Activated CD8-positive, alpha-beta T cell treated with anti-CD3 and anti-CD28 coated beads, Interleukin-2, amount 10 ng/mL, durations not matched to agents 7 days and 5 days (primary cell): ENCODE measurements at regions not wholly inside any gene's neighbourhood (a gene's known extent, or its start where the extent isn't known, plus 50 kb on each side); places are given as distances from the start of the nearest gene placed in this dataset.

Experiments
- ATAC-seq: fragments of 150-1000 bp; cut with Tn5 transposase; one replicate; pipeline ENCODE4 v1.10.0; 2021; ENCODE audit warnings: moderate library complexity
- CTCF ChIA-PET: fragments of 350-600 bp; sonication (Branson Sonifier 250); formaldehyde crosslinking; loops from one replicate; lab custom pipeline; 2021; ENCODE audit warnings: antibody characterized with exemption; lab: Charles Lee
- POLR2A ChIA-PET: fragments of 350-600 bp; sonication (Branson Sonifier 250); formaldehyde crosslinking; loops from one replicate; lab custom pipeline; 2021; ENCODE audit warnings: antibody characterized with exemption; lab: Charles Lee
- DNase-seq: peaks from one replicate; pipeline ENCODE4 v3.0.0-alpha.2; 2020
- H3K27ac Mint-ChIP-seq: one replicate; pipeline ENCODE4 v1.8.0; 2021; ENCODE audit warnings: mild to moderate bottlenecking, mixed read lengths
- H3K27me3 Mint-ChIP-seq: one replicate; pipeline ENCODE4 v1.8.0; 2021; ENCODE audit warnings: low read depth, mixed read lengths
- H3K36me3 Mint-ChIP-seq: one replicate; pipeline ENCODE4 v1.8.0; 2021; ENCODE audit warnings: low read depth, mixed read lengths
- H3K4me1 Mint-ChIP-seq: one replicate; pipeline ENCODE4 v1.8.0; 2021; ENCODE audit warnings: low read depth, mixed read lengths
- H3K4me3 Mint-ChIP-seq: one replicate; pipeline ENCODE4 v1.8.0; 2021; ENCODE audit warnings: mild to moderate bottlenecking, mixed read lengths
- H3K9me3 Mint-ChIP-seq: one replicate; pipeline ENCODE4 v1.8.0; 2022; ENCODE audit warnings: mixed read lengths; ENCODE audit not compliant: insufficient read depth

GRCh38 chr17:51347851-51348584 lies 87.7 kb downstream of the UTP18 start:
- H3K9me3 Mint-ChIP-seq: no peaks in the 10 kb centered on the region
- ChIA-PET POLR2A (no interaction called here), CTCF (no interaction called here)
- DNase-seq (no peak), ATAC-seq (no peak)
- peaks cover 17% of the 10 kb centered on the region for H3K27me3 Mint-ChIP-seq
- H3K27ac Mint-ChIP-seq: no peak overlapping the region
- H3K36me3 Mint-ChIP-seq: no peaks in the 10 kb centered on the region
- H3K4me1 Mint-ChIP-seq: no peaks in the 10 kb centered on the region
- no peak overlapping the region for H3K4me3 Mint-ChIP-seq

- H3K27me3 Mint-ChIP-seq: peaks cover 20% of the 10 kb centered on the region
- CTCF ChIA-PET: no interaction called here
- ATAC-seq (no peak), DNase-seq (no peak)
- H3K9me3 Mint-ChIP-seq: no peaks in the 10 kb centered on the region
- H3K27ac Mint-ChIP-seq: no peak overlapping the region
- no peaks in the 10 kb centered on the region for H3K36me3 Mint-ChIP-seq
- no peaks in the 10 kb centered on the region for H3K4me1 Mint-ChIP-seq
- H3K4me3 Mint-ChIP-seq: no peak overlapping the region
- POLR2A ChIA-PET: no interaction called here
Observed at GRCh38 chr17:51351080-51351479, 90.7 kb downstream of the UTP18 start.

- Mint-ChIP-seq H3K27ac (no peak overlapping the region), H3K4me1 (no peaks in the 10 kb centered on the region), H3K36me3 (no peaks in the 10 kb centered on the region), H3K9me3 (no peaks in the 10 kb centered on the region), H3K27me3 (peaks cover 22% of the 10 kb centered on the region), H3K4me3 (no peak overlapping the region)
- ATAC-seq (no peak), DNase-seq (no peak)
- POLR2A ChIA-PET: no interaction called here
- CTCF ChIA-PET: no interaction called here
Observed at GRCh38 chr17:51351890-51352289, 91.5 kb downstream of the UTP18 start.

GRCh38 chr17:51352798-51353197 lies 92.5 kb downstream of the UTP18 start:
- H3K36me3 Mint-ChIP-seq: no peaks in the 10 kb centered on the region
- CTCF ChIA-PET: no interaction called here

GRCh38 chr17:51353296-51353695 lies 93.0 kb downstream of the UTP18 start:
- Mint-ChIP-seq H3K36me3 (no peaks in the 10 kb centered on the region), H3K27me3 (peaks cover 27% of the 10 kb centered on the region), H3K27ac (no peak overlapping the region), H3K4me3 (no peak overlapping the region), H3K9me3 (no peaks in the 10 kb centered on the region), H3K4me1 (no peaks in the 10 kb centered on the region)
- DNase-seq (no peak), ATAC-seq (no peak)
- POLR2A ChIA-PET: no interaction called here
- CTCF ChIA-PET: no interaction called here

More at GRCh38 chr17:51352798-51353197, 92.5 kb downstream of the UTP18 start:
- Mint-ChIP-seq H3K27ac (no peak overlapping the region), H3K4me3 (no peak overlapping the region), H3K4me1 (no peaks in the 10 kb centered on the region), H3K27me3 (peaks cover 22% of the 10 kb centered on the region), H3K9me3 (no peaks in the 10 kb centered on the region)
- no peak for ATAC-seq
- POLR2A ChIA-PET: no interaction called here
- DNase-seq: no peak

GRCh38 chr17:51354936-51355335 lies 94.6 kb downstream of the UTP18 start:
- H3K36me3 Mint-ChIP-seq: no peaks in the 10 kb centered on the region
- ATAC-seq (no peak), DNase-seq (no peak)
- ChIA-PET CTCF (no interaction called here), POLR2A (no interaction called here)
- no peak overlapping the region for H3K27ac Mint-ChIP-seq
- no peaks in the 10 kb centered on the region for H3K4me1 Mint-ChIP-seq
- no peaks in the 10 kb centered on the region for H3K9me3 Mint-ChIP-seq
- H3K4me3 Mint-ChIP-seq: no peak overlapping the region
- peaks cover 31% of the 10 kb centered on the region for H3K27me3 Mint-ChIP-seq

- DNase-seq (no peak), ATAC-seq (no peak)
- H3K27me3 Mint-ChIP-seq: peaks cover 32% of the 10 kb centered on the region
- H3K9me3 Mint-ChIP-seq: no peaks in the 10 kb centered on the region
- ChIA-PET POLR2A (no interaction called here), CTCF (interaction anchor here (1.3 kb wide), 1 partner anchor 16 kb away, joined by 3 read pairs; no protein-coding TSS in a partner anchor)
- no peaks in the 10 kb centered on the region for H3K4me1 Mint-ChIP-seq
- H3K27ac Mint-ChIP-seq: no peak overlapping the region
- H3K4me3 Mint-ChIP-seq: no peak overlapping the region
- no peaks in the 10 kb centered on the region for H3K36me3 Mint-ChIP-seq
Observed at GRCh38 chr17:51355441-51356410, 95.4 kb downstream of the UTP18 start.

- Mint-ChIP-seq H3K36me3 (no peaks in the 10 kb centered on the region), H3K4me1 (no peaks in the 10 kb centered on the region), H3K27me3 (peaks cover 25% of the 10 kb centered on the region), H3K27ac (no peak overlapping the region), H3K4me3 (no peak overlapping the region), H3K9me3 (no peaks in the 10 kb centered on the region)
- ChIA-PET CTCF (no interaction called here), POLR2A (no interaction called here)
- DNase-seq (no peak), ATAC-seq (no peak)
Observed at GRCh38 chr17:51359055-51359454, 98.7 kb downstream of the UTP18 start.

- ChIA-PET POLR2A (no interaction called here), CTCF (interaction anchor here (0.9 to 1.3 kb wide), 2 partner anchors 8 to 9 kb away, joined by 3 read pairs; no protein-coding TSS in a partner anchor)
- ATAC-seq (no peak), DNase-seq (no peak)
- Mint-ChIP-seq H3K9me3 (no peaks in the 10 kb centered on the region), H3K4me3 (no peak overlapping the region), H3K4me1 (peaks cover 10% of the 10 kb centered on the region), H3K27me3 (peaks cover 17% of the 10 kb centered on the region), H3K27ac (no peak overlapping the region), H3K36me3 (no peaks in the 10 kb centered on the region)
Observed at GRCh38 chr17:51362811-51363585, 102.7 kb downstream of the UTP18 start.

- Mint-ChIP-seq H3K9me3 (no peaks in the 10 kb centered on the region), H3K4me3 (no peak overlapping the region), H3K36me3 (no peaks in the 10 kb centered on the region), H3K4me1 (peaks cover 10% of the 10 kb centered on the region), H3K27me3 (peaks cover 10% of the 10 kb centered on the region), H3K27ac (peak overlapping the region; percentile 66)
- DNase-seq: no peak
- ChIA-PET CTCF (no interaction called here), POLR2A (no interaction called here)
- no peak for ATAC-seq
Observed at GRCh38 chr17:51365090-51365489, 104.7 kb downstream of the UTP18 start.

GRCh38 chr17:51366866-51367265 lies 106.5 kb downstream of the UTP18 start:
- peaks cover under 1% of the 10 kb centered on the region for H3K9me3 Mint-ChIP-seq
- no peak overlapping the region for H3K4me3 Mint-ChIP-seq
- POLR2A ChIA-PET: no interaction called here
- H3K27ac Mint-ChIP-seq: no peak overlapping the region
- CTCF ChIA-PET: no interaction called here
- H3K36me3 Mint-ChIP-seq: no peaks in the 10 kb centered on the region
- DNase-seq (no peak), ATAC-seq (no peak)
- peaks cover 12% of the 10 kb centered on the region for H3K4me1 Mint-ChIP-seq
- peaks cover 10% of the 10 kb centered on the region for H3K27me3 Mint-ChIP-seq
